Ovary (tissue), 7 donors: ENCODE measurements at regions not wholly inside any gene's neighbourhood (a gene's known extent, or its start where the extent isn't known, plus 50 kb on each side); places are given as distances from the start of the nearest gene placed in this dataset.

Source experiments
- DNase-seq, 5 donors: peaks; one replicate each; pipeline ENCODE4 v3.0.0-alpha.2; 2019 to 2020
- H3K27ac ChIP-seq, 2 donors: fragments of 200-600 bp; one replicate each; pipeline versions ENCODE4 v1.5.1 to v1.8.0; 2019 to 2022
- H3K27me3 ChIP-seq: fragments of 200-600 bp; one replicate; pipeline ENCODE4 v1.8.0; 2022
- H3K36me3 ChIP-seq: fragments of 200-600 bp; sonication (generic); one replicate; pipeline ENCODE4 v1.5.1; 2019
- H3K4me1 ChIP-seq: one replicate; pipeline ENCODE4 v1.8.1; 2013; ENCODE audit warnings: mild to moderate bottlenecking, moderate library complexity; ENCODE audit not compliant: insufficient read depth
- H3K4me3 ChIP-seq: fragments of 200-600 bp; sonication (generic); one replicate; pipeline ENCODE4 v1.5.1; 2017
- H3K9me3 ChIP-seq, 2 donors: fragments of 200-600 bp in 1 of 2; sonication (generic) in 1 of 2; one replicate each; pipeline versions ENCODE4 v1.5.1 to v1.8.1; 2013 to 2019; ENCODE audit warnings: mild to moderate bottlenecking in 1 of 2, moderate library complexity in 1 of 2
- CTCF ChIP-seq, 3 donors: fragments of 450-650 bp in 2 of 3; fragments of 200-600 bp in 1 of 3; IDR thresholded peaks; one replicate each; pipeline versions ENCODE4 v1.5.1 to v1.8.0; 2016 to 2022; ENCODE audit warnings: antibody characterized with exemption in 3 of 3, mild to moderate bottlenecking in 1 of 3
- EP300 ChIP-seq: sonication (generic); formaldehyde crosslinking; IDR thresholded peaks from one replicate; pipeline ENCODE4 v1.6.1; 2017; ENCODE audit warnings: antibody characterized with exemption
- POLR2A ChIP-seq: fragments of 450-650 bp; IDR thresholded peaks from one replicate; pipeline ENCODE4 v1.6.1; 2017; ENCODE audit warnings: antibody characterized with exemption, mild to moderate bottlenecking, moderate library complexity
- WGBS, 3 donors: extraction: QIAGEN DNeasy Blood & Tissue Kit in 1 of 3; methylation state at CpG; one replicate each; pipeline versions ENCODE4 v1.1.5 to v1.1.7; 2013 to 2017; 5-methylcytosine and 5-hydroxymethylcytosine counted together
- intact Hi-C, 4 donors: fragments of 100-400 bp; cut with DNase I; formaldehyde crosslinking; loops; one replicate each; pipeline versions ENCODE4 v1.11.0 to v1.15.1; 2022 to 2023
- donor health status: DM: no; HTN: no; CAD: no; lungs with moderate emphysema.
- donor health status: DM: no; HTN: no; CAD: no.
- donor health status: Bipolar disorder and iron deficiency.
- donor health status: DM: no; HTN: no; CAD: no.
- donor health status: DM: yes; HTN: yes; CAD: no.

- H3K27ac ChIP-seq = no peak overlapping the region
- peaks cover 2% of the 10 kb centered on the region for H3K4me1 ChIP-seq
- H3K27me3 ChIP-seq = no peaks in the 10 kb centered on the region
- H3K4me3 ChIP-seq = no peak overlapping the region
- intact Hi-C loops = no loop called here
- no peak for DNase-seq
- WGBS, 3 donors = 52 to 66% (median 55%) methylated on average over 2 of the region's 2 CpGs
- TF ChIP-seq EP300 (no peak), CTCF (IDR thresholded peaks at IDR 0.05) (no peak), POLR2A (no peak)
- H3K36me3 ChIP-seq = no peaks in the 10 kb centered on the region
- no peaks in the 10 kb centered on the region for H3K9me3 ChIP-seq
Measured at GRCh38 chr9:88191456-88191855, 53.2 kb upstream of the SPATA31C2 start.

- Histone ChIP-seq H3K36me3 (no peaks in the 10 kb centered on the region), H3K4me1 (peaks cover 7% of the 10 kb centered on the region), H3K27ac (no peak overlapping the region), H3K27me3 (no peaks in the 10 kb centered on the region), H3K4me3 (no peak overlapping the region), H3K9me3 (no peaks in the 10 kb centered on the region)
- intact Hi-C loops = no loop called here
- 94 to 100% (median 97%) methylated on average over 1 of the region's 1 CpG for WGBS, 3 donors
- DNase-seq = no peak
- TF ChIP-seq POLR2A (no peak), CTCF (IDR thresholded peaks at IDR 0.05) (no peak), EP300 (no peak)
Measured at GRCh38 chr9:88189371-88189770, 51.1 kb upstream of the SPATA31C2 start.
